ENCODE measurements at regions not wholly inside any gene's neighbourhood (a gene's known extent, or its start where the extent isn't known, plus 50 kb on each side); places are given as distances from the start of the nearest gene placed in this dataset.

DNA sequence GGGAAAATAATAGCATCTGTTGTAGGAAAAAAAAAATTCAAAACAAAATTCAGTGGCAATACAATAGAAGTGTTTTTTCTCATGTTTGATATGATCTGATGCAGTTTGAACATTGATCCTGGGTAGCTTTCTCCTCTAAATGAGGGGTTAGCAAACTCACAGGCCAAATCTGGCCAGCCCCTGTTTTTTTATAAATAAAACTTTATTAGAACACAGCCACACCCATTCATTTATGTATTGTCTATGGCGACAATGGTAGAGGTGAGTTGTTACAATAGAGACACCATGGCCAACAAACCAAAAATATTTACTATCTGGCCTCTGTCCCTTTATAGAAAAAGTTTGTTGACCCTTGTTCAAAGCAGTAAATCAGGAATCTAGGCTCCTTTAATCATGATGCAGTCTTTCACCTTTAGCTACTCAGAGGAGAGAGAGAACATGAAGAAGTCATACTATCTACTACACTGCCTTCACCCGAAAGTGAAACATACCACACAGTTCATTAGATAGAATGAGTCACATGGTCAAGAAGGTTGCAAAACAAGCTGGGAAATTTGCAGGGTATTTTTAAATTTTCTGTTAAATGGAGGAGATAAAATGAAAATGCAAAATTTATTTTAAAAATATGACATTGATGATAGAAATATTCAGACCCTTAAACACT, 186.6 kb upstream of the MAOA start:
- TF ChIP-seq, protein P1, sequence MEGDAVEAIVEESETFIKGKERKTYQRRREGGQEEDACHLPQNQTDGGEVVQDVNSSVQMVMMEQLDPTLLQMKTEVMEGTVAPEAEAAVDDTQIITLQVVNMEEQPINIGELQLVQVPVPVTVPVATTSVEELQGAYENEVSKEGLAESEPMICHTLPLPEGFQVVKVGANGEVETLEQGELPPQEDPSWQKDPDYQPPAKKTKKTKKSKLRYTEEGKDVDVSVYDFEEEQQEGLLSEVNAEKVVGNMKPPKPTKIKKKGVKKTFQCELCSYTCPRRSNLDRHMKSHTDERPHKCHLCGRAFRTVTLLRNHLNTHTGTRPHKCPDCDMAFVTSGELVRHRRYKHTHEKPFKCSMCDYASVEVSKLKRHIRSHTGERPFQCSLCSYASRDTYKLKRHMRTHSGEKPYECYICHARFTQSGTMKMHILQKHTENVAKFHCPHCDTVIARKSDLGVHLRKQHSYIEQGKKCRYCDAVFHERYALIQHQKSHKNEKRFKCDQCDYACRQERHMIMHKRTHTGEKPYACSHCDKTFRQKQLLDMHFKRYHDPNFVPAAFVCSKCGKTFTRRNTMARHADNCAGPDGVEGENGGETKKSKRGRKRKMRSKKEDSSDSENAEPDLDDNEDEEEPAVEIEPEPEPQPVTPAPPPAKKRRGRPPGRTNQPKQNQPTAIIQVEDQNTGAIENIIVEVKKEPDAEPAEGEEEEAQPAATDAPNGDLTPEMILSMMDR (IDR thresholded peaks at IDR 0.05; ENCODE audit: control extremely low read depth in 1 of 3, insufficient read depth in 1 of 3, low read depth in 1 of 3, low read length in 3 of 3) = no peak
- TF ChIP-seq KDM1A (IDR thresholded peaks at IDR 0.05; ENCODE audit: borderline replicate concordance, low read length) (no peak), RFX5 (IDR thresholded peaks at IDR 0.05; ENCODE audit: borderline replicate concordance, low read depth, low read length) (no peak), POLR2A (IDR thresholded peaks at IDR 0.05; ENCODE audit: control extremely low read depth in 1 of 2, low read depth in 2 of 2, low read length in 2 of 2) (no peak), SP4 (IDR thresholded peaks at IDR 0.05; ENCODE audit: low read length) (no peak), SP1 (IDR thresholded peaks at IDR 0.05; ENCODE audit: low read depth, low read length) (no peak), EGR1 (IDR thresholded peaks at IDR 0.05; ENCODE audit: borderline replicate concordance, low read depth, low read length) (no peak)
- TF ChIP-seq, protein P2, sequence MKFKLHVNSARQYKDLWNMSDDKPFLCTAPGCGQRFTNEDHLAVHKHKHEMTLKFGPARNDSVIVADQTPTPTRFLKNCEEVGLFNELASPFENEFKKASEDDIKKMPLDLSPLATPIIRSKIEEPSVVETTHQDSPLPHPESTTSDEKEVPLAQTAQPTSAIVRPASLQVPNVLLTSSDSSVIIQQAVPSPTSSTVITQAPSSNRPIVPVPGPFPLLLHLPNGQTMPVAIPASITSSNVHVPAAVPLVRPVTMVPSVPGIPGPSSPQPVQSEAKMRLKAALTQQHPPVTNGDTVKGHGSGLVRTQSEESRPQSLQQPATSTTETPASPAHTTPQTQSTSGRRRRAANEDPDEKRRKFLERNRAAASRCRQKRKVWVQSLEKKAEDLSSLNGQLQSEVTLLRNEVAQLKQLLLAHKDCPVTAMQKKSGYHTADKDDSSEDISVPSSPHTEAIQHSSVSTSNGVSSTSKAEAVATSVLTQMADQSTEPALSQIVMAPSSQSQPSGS (IDR thresholded peaks at IDR 0.05; ENCODE audit: low read length) = no peak
